GM12878 (cell line): ENCODE measurements at regions not wholly inside any gene's neighbourhood (a gene's known extent, or its start where the extent isn't known, plus 50 kb on each side); places are given as distances from the start of the nearest gene placed in this dataset.

ENCODE experiments used
- ATAC-seq: fragments of 200-7000 bp; cut with Tn5 transposase; 3 replicates; pipeline ENCODE4 v1.9.1; 2020; ENCODE audit warnings: mild to moderate bottlenecking, moderate library complexity
- BruUV-seq: library from RNA; stranded (reverse); fragments of 400-500 nt; replicated peaks from 2 replicates; lab custom pipeline; 2021; lab: Mats Ljungman, UMichigan
- CTCF ChIA-PET: fragments of 300-600 bp; sonication (Branson Sonifier 250); formaldehyde crosslinking; extraction: SDS; loops from one replicate; lab custom pipeline; 2021; ENCODE audit warnings: inconsistent platforms; lab: Yijun Ruan, JAX
- POLR2A ChIA-PET: fragments of 350-600 bp; formaldehyde crosslinking; extraction: SDS; loops from one replicate; lab custom pipeline; 2021; ENCODE audit warnings: inconsistent platforms; lab: Charles Lee
- RAD21 ChIA-PET: fragments of 300-600 bp; sonication (Branson Sonifier 250); formaldehyde crosslinking; loops from one replicate; lab custom pipeline; 2023; ENCODE audit warnings: antibody characterized with exemption; ENCODE audit not compliant: unreplicated experiment; lab: Charles Lee
- SMC1A ChIA-PET: fragments of 300-600 bp; sonication (Branson Sonifier 250); formaldehyde crosslinking; loops from one replicate; lab custom pipeline; 2023; ENCODE audit not compliant: unreplicated experiment, uncharacterized antibody; lab: Charles Lee
- DNase-seq: peaks from one replicate; pipeline ENCODE4 v3.0.0-alpha.2; 2011; ENCODE audit warnings: low read depth, low spot score
- FAIRE-seq: peaks from 3 replicates; lab custom pipeline; 2011; peaks lifted over from hg19 to GRCh38; lab: Jason Lieb, UNC
- H2AFZ ChIP-seq: 2 replicates; pipeline ENCODE4 v1.6.0; 2011; ENCODE audit warnings: low read depth, low read length, control low read depth; ENCODE audit not compliant: control insufficient read depth
- H3K27ac ChIP-seq: 2 replicates; pipeline ENCODE4 v1.5.1; 2011; ENCODE audit warnings: control low read depth; ENCODE audit not compliant: control insufficient read depth, insufficient read depth
- H3K27me3 ChIP-seq, 2 experiments: replicated peaks in 1 of 2; 2 replicates each; pipeline versions ENCODE4 v1.6.0 to v1.6.1; 2011; ENCODE audit warnings: low read length in 1 of 2; ENCODE audit not compliant: control insufficient read depth in 2 of 2, insufficient read depth in 2 of 2
- H3K36me3 ChIP-seq, 2 experiments: 2 replicates each; pipeline ENCODE4 v1.5.1; 2011; ENCODE audit warnings: low read length in 1 of 2; ENCODE audit not compliant: control insufficient read depth in 2 of 2, insufficient read depth in 2 of 2
- H3K4me1 ChIP-seq: 2 replicates; pipeline ENCODE4 v1.6.1; 2011; ENCODE audit warnings: mild to moderate bottlenecking, low read length, moderate library complexity, mixed read lengths; ENCODE audit not compliant: control insufficient read depth, insufficient read depth
- H3K4me2 ChIP-seq: 2 replicates; pipeline ENCODE4 v1.6.0; 2011; ENCODE audit warnings: control low read depth; ENCODE audit not compliant: control insufficient read depth, insufficient read depth
- H3K4me3 ChIP-seq: fragments of 200-600 bp; sonication (generic); 2 replicates; pipeline ENCODE4 v1.5.1; 2016
- H3K79me2 ChIP-seq: 2 replicates; pipeline ENCODE4 v1.6.0; 2011; ENCODE audit warnings: low read length; ENCODE audit not compliant: control insufficient read depth, insufficient read depth
- H3K9ac ChIP-seq: 2 replicates; pipeline ENCODE4 v1.8.0; 2011; ENCODE audit warnings: low read length, control low read depth, mixed read lengths; ENCODE audit not compliant: control insufficient read depth, insufficient read depth
- H3K9me3 ChIP-seq: replicated peaks from 3 replicates; pipeline ENCODE4 v1.5.1; 2011; ENCODE audit warnings: mild to moderate bottlenecking, low read length; ENCODE audit not compliant: control insufficient read depth, insufficient read depth
- H4K20me1 ChIP-seq: 2 replicates; pipeline ENCODE4 v1.6.0; 2011; ENCODE audit not compliant: control insufficient read depth, insufficient read depth
- IKZF2 ChIP-seq, 2 experiments: fragments of 450-650 bp; IDR thresholded peaks; 2 replicates each; pipeline ENCODE4 v1.6.1; 2017; ENCODE audit warnings: mild to moderate bottlenecking in 2 of 2, moderate library complexity in 2 of 2
- JUND ChIP-seq: IDR thresholded peaks from 2 replicates; pipeline ENCODE4 v1.6.1; 2012; ENCODE audit warnings: low read depth, mild to moderate bottlenecking, low read length, improper control_type of control experiment, moderate library complexity
- MYC ChIP-seq: IDR thresholded peaks from 2 replicates; pipeline ENCODE4 v1.6.1; 2011; ENCODE audit warnings: mild to moderate bottlenecking, low read length, moderate library complexity, inconsistent platforms; ENCODE audit not compliant: insufficient read depth, insufficient replicate concordance, insufficient read length, severe bottlenecking
- PML ChIP-seq: IDR thresholded peaks from 2 replicates; pipeline ENCODE4 v1.6.1; 2012; ENCODE audit warnings: low read length, inconsistent platforms
- RAD21 ChIP-seq: IDR thresholded peaks from 2 replicates; pipeline ENCODE4 v1.6.1; 2011; ENCODE audit warnings: mild to moderate bottlenecking, low read depth, low read length, moderate library complexity; ENCODE audit not compliant: insufficient read depth
- SMAD5 ChIP-seq: IDR thresholded peaks from 2 replicates; pipeline ENCODE4 v1.6.1; 2016; ENCODE audit warnings: antibody characterized with exemption, low read depth
- TBL1XR1 ChIP-seq: IDR thresholded peaks from 2 replicates; pipeline ENCODE4 v1.6.1; 2012; ENCODE audit warnings: low read depth, low read length, improper control_type of control experiment
- TCF3 ChIP-seq: IDR thresholded peaks from 2 replicates; pipeline ENCODE4 v1.6.1; 2012; ENCODE audit warnings: low read depth, mild to moderate bottlenecking, low read length, borderline replicate concordance; ENCODE audit not compliant: insufficient read depth
- WGBS: methylation state at CpG from one replicate; pipeline ENCODE4 v1.1.6; 2016; ENCODE audit warnings: low lambda C conversion rate; ENCODE audit not compliant: insufficient replicate concordance, insufficient coverage; ENCODE audit errors: missing lambda C conversion rate; 5-methylcytosine and 5-hydroxymethylcytosine counted together
- in situ Hi-C: fragments of 300-500 bp; cut with MboI; formaldehyde crosslinking; loops from 9 replicates; pipeline ENCODE4 v1.14.3; 2018; ENCODE audit warnings: mixed read lengths
- intact Hi-C: fragments of 100-400 bp; cut with micrococcal nuclease; formaldehyde crosslinking; loops from one replicate; pipeline ENCODE4 v1.14.2; 2022; ENCODE audit not compliant: unreplicated experiment
- TF ChIP-seq, protein P1 (sequence below): IDR thresholded peaks from 2 replicates; pipeline ENCODE4 v1.6.1; 2011; ENCODE audit warnings: low read depth, mild to moderate bottlenecking, low read length, moderate library complexity, borderline replicate concordance; ENCODE audit errors: extremely low read depth
- TF ChIP-seq, protein P2 (sequence below): fragments of 450-650 bp; IDR thresholded peaks from 2 replicates; pipeline ENCODE4 v1.6.1; 2017; ENCODE audit warnings: antibody characterized with exemption, mild to moderate bottlenecking, moderate library complexity
- TF ChIP-seq, protein P3 (sequence below): fragments of 450-650 bp; IDR thresholded peaks from 2 replicates; pipeline ENCODE4 v1.6.1; 2017; ENCODE audit warnings: borderline replicate concordance

DNA sequence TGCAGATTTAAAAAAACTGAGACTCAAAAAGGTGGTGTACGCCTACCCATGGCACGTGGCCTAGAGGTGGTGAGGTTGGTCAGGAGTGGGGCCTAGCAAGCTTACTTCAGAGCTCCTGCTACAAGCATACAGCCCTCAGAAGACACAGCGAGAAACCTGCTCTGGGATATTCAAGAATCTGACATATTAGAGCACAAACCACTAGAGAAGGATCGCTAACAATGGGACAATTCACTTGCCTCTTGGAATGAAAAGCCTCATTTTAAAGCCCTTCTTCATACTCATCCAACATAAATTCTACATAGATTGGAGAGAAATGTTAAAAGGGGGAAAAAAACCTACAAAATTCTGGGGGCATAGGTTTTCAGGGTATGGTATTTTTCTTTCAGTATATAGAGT, 118.0 kb upstream of the ARHGEF3 start:
- Histone ChIP-seq H3K27me3 (no peaks in the 10 kb centered on the region), H3K9me3 (no peaks in the 10 kb centered on the region), H3K4me2 (no peak overlapping the region), H2AFZ (no peak overlapping the region)
- BruUV-seq = no TSS peak
- CTCF ChIA-PET = no interaction called here
- SMC1A ChIA-PET = no interaction called here
- 0 out of 2 replicates have a peak, but pooled peaks have one; percentile 6 for TF ChIP-seq PML
- no peak for TF ChIP-seq IKZF2 (IDR thresholded peaks at IDR 0.05)
- TF ChIP-seq, all 136 proteins: peak for 1
- Histone ChIP-seq H3K4me1 (peaks cover 57% of the 10 kb centered on the region), H3K9ac (no peak overlapping the region), H3K27ac (no peak overlapping the region), H4K20me1 (no peaks in the 10 kb centered on the region), H3K79me2 (no peaks in the 10 kb centered on the region; the same call in 1 of the 2 replicates), H3K4me3 (no peak overlapping the region), H3K36me3 (no peaks in the 10 kb centered on the region)
- intact Hi-C loops = loop anchor here (5.0 kb wide), 1 partner anchor 162 kb away; no protein-coding TSS in a partner anchor
- no peak for DNase-seq
- no peak for FAIRE-seq
- WGBS = 80% methylated on average over 4 of the region's 4 CpGs
- in situ Hi-C loops = no loop called here
- no peak for ATAC-seq
- ChIA-PET RAD21 (no interaction called here), POLR2A (no interaction called here)

DNA sequence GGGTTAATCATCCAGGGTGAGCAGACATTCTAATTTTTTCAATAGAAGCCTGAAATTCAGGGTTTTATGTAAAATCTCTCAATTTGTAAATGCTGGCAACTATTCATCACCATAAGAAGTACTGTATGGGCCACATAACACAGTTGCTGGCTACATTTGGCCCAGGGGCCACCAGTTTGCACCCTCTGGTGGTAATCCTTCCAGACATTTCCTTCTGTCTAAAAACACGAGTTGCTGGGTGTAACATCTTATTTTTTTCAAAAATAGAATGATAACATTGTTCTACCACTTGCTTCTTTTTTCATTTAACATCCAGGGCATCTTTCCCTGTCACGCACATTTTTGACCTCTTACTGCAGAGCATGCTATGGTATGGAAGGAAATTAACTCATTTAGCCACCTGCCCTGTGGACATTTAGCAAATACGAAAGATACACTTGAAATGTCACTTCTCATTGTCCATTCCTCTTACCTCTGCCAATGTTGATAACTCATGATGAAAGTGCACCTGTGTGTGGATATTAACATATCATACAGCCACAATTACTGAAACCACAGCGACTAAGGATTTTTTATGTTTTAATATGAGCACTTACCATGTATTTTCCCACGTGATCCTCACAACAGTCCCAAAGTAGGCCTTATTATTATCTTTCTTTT, 117.5 kb upstream of the ARHGEF3 start:
- Histone ChIP-seq H3K27me3 (no peaks in the 10 kb centered on the region), H3K4me2 (no peak overlapping the region), H3K9ac (0 out of 2 replicates have a peak overlapping the region, but pooled peaks have one; percentile 5), H3K79me2 (no peaks in the 10 kb centered on the region; the same call in 1 of the 2 replicates), H4K20me1 (no peaks in the 10 kb centered on the region), H2AFZ (no peak overlapping the region), H3K27ac (peak overlapping the region; percentile 92), H3K36me3 (no peaks in the 10 kb centered on the region), H3K4me1 (peaks cover 60% of the 10 kb centered on the region), H3K9me3 (no peaks in the 10 kb centered on the region), H3K4me3 (no peak overlapping the region)
- ChIA-PET POLR2A (no interaction called here), SMC1A (interaction anchor here (2.1 to 4.2 kb wide), 2 partner anchors 55 to 68 kb away, joined by 15 to 19 read pairs; no protein-coding TSS in a partner anchor), RAD21 (interaction anchor here (4.9 kb wide), 1 partner anchor 120 kb away, joined by 39 read pairs; the partner anchor contains the start of gene ARHGEF3), CTCF (interaction anchor here (1.5 to 5.5 kb wide), 2 partner anchors 70 to 119 kb away, joined by 4 to 40 read pairs; partner anchors contain the start of gene ARHGEF3)
- DNase-seq (no peak), ATAC-seq (no peak), FAIRE-seq (no peak)
- in situ Hi-C loops = no loop called here
- no TSS peak for BruUV-seq
- 27% methylated on average over 5 of the region's 5 CpGs for WGBS
- intact Hi-C loops = loop anchor here (5.0 kb wide), 1 partner anchor 162 kb away; no protein-coding TSS in a partner anchor
- TF ChIP-seq TBL1XR1 (no peak), JUND (no peak), TCF3 (0 out of 2 replicates have a peak, but pooled peaks have one; percentile 9), SMAD5 (no peak), RAD21 (peak; percentile 32; the same call in 1 of the 2 replicates), MYC (no peak)
- TF ChIP-seq, protein P1, sequence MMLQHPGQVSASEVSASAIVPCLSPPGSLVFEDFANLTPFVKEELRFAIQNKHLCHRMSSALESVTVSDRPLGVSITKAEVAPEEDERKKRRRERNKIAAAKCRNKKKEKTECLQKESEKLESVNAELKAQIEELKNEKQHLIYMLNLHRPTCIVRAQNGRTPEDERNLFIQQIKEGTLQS = no peak
- TF ChIP-seq, protein P2, sequence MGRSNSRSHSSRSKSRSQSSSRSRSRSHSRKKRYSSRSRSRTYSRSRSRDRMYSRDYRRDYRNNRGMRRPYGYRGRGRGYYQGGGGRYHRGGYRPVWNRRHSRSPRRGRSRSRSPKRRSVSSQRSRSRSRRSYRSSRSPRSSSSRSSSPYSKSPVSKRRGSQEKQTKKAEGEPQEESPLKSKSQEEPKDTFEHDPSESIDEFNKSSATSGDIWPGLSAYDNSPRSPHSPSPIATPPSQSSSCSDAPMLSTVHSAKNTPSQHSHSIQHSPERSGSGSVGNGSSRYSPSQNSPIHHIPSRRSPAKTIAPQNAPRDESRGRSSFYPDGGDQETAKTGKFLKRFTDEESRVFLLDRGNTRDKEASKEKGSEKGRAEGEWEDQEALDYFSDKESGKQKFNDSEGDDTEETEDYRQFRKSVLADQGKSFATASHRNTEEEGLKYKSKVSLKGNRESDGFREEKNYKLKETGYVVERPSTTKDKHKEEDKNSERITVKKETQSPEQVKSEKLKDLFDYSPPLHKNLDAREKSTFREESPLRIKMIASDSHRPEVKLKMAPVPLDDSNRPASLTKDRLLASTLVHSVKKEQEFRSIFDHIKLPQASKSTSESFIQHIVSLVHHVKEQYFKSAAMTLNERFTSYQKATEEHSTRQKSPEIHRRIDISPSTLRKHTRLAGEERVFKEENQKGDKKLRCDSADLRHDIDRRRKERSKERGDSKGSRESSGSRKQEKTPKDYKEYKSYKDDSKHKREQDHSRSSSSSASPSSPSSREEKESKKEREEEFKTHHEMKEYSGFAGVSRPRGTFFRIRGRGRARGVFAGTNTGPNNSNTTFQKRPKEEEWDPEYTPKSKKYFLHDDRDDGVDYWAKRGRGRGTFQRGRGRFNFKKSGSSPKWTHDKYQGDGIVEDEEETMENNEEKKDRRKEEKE = no peak
- TF ChIP-seq, protein P3, sequence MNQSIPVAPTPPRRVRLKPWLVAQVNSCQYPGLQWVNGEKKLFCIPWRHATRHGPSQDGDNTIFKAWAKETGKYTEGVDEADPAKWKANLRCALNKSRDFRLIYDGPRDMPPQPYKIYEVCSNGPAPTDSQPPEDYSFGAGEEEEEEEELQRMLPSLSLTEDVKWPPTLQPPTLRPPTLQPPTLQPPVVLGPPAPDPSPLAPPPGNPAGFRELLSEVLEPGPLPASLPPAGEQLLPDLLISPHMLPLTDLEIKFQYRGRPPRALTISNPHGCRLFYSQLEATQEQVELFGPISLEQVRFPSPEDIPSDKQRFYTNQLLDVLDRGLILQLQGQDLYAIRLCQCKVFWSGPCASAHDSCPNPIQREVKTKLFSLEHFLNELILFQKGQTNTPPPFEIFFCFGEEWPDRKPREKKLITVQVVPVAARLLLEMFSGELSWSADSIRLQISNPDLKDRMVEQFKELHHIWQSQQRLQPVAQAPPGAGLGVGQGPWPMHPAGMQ = no peak
